HG03521 (cell line): ENCODE measurements at regions not wholly inside any gene's neighbourhood (a gene's known extent, or its start where the extent isn't known, plus 50 kb on each side); places are given as distances from the start of the nearest gene placed in this dataset.

Experiments used
- ATAC-seq: cut with Tn5 transposase; IDR thresholded peaks from one replicate; pipeline ENCODE4 v1.9.1; 2021; ENCODE audit warnings: mild to moderate bottlenecking, moderate library complexity; ENCODE audit not compliant: unreplicated experiment

GRCh38 chr4:186018261-186018660 is 50.7 kb upstream of the TLR3 start:
- no peak for ATAC-seq

DNA sequence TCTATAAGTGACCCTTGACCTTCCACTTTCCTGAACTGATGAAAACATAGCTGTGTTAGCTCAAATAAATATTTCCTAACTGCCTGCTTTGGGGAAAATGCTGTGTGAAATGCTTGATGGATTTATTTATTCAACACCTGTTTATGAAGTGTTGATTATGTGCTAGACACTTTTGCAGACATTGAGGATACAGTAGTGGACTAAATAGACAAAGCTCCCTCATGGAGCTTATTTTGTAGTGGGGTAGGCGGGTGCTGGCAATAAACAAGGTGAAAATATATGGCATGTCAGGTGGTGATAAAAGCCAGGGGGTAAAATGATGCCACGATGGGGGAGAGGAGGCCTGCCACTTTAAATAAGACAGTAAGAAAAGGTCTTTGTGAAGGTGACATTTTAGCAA is 50.2 kb upstream of the TLR3 start:
- no peak for ATAC-seq
